Left forelimb (tissue), 1 donor: ENCODE measurements at regions not wholly inside any gene's neighbourhood (a gene's known extent, or its start where the extent isn't known, plus 50 kb on each side); places are given as distances from the start of the nearest gene placed in this dataset.
"Not testable (repeated sequence)": the region's sequence is repeated elsewhere in the genome, so short reads cannot be mapped to it uniquely, and the experiment has no call there.

Experiments used
- DNase-seq: peaks from one replicate; pipeline ENCODE4 v3.0.0-alpha.2; 2018; ENCODE audit warnings: low spot score

GRCh38 chr22:19662049-19662684, 52.1 kb upstream of the SEPTIN5 start:
- DNase-seq, result not testable (repeated sequence)

GRCh38 chr22:19663286-19663815, 51.0 kb upstream of the SEPTIN5 start:
- peak; percentile 84 for DNase-seq

DNA sequence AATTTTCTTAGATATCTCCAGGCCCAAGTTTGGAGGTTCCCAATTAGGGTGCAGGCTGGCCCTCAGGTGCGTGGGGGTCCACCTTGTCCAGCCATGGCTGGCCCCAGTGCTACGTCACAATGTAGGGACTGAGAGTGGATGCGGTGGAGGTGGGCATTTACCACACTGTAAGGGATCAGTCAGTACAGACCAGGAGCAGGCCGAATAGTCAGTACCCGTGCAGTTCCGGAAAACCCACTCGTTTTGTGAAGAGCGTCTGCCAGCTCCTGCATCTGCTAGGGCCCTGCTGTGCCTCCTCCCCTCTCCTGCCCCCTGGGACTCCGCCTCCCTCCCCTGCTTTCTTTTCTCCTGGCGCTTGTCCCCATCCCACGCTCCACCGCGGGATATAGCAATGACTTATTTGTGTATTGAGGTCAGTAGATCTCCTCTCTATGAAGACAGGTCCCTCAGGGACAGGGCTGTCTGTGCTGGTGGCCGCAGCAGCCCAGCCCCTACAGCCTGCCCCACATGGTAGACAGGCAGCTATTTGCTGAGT, 50.4 kb upstream of the SEPTIN5 start:
- no peak for DNase-seq

DNA sequence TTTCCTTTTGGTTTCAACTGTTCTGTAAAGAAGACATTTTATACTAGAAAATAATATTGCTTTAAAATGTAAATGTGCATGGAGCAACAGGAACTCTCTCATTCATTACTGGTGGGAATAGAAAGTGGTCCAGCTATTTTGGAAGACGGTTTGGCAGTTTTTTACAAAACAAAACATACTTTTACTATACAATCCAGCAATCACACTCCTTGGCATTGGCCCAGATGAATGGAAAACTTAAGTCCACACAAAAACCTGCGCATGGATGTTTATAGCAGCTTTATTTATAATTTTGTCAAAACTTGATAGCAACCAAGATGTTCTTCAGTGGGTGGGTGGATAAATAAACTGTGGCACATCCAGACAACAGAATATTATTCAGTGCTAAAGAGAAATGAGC, 49.9 kb upstream of the SEPTIN5 start:
- DNase-seq, result no peak
